ENCODE measurements at regions not wholly inside any gene's neighbourhood (a gene's known extent, or its start where the extent isn't known, plus 50 kb on each side); places are given as distances from the start of the nearest gene placed in this dataset.

DNA sequence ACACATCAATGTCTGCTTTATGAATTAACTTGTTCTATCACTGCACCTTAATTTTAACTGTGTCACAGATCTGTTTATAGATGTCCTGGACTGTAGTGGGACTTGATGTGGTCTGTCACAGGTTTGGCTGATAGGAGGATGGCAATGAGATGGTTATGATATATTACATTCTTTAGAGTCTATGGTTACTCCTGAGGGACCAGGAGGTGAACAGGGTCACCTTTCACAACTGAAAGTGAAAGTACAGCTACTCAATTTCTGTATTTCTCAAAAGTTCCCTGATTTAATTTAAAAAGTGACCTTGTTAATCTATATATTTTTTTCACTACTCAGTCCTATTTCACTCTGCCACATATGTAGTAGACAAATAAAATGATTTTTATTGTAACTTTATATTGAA lies 1284.1 kb upstream of the GYPC start:
- no peak overlapping the region for H3K4me3 ChIP-seq
- no peaks in the 10 kb centered on the region for H3K36me3 ChIP-seq
- peaks cover 0 to 10% (median 0%) of the 10 kb centered on the region in 4 donors for H3K9me3 ChIP-seq
- H3K4me1 ChIP-seq = no peaks in the 10 kb centered on the region
- H3K27ac ChIP-seq = no peak overlapping the region
- H3K27me3 ChIP-seq = no peaks in the 10 kb centered on the region
- TF ChIP-seq POLR2A (IDR thresholded peaks at IDR 0.05) = no peak
- no peak for DNase-seq
- intact Hi-C loops (cut with DNase I; ENCODE audit: low total_unique reads) = no loop called here

DNA sequence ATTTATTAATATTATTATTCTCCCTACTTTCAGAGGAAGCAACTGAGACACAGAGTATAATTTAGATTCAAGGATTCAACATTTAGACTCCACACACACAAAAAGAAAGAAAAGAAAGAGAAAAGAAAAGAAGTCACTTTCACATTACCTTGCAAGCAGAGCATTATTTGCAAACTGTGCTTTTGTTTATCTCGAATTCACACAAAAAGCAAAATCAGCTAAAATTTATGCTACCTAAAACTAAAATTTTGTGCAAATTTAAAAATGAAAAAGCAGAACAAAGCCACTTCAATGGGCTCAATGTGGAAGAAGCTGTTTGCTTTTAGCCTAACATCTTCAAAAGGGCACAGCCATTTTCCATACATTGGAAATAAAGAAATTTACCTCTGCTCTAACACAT lies 1282.7 kb upstream of the GYPC start:
- intact Hi-C loops (cut with DNase I; ENCODE audit: low total_unique reads) = no loop called here
- no peak for TF ChIP-seq EP300 (IDR thresholded peaks at IDR 0.05)
- TF ChIP-seq, protein P1, sequence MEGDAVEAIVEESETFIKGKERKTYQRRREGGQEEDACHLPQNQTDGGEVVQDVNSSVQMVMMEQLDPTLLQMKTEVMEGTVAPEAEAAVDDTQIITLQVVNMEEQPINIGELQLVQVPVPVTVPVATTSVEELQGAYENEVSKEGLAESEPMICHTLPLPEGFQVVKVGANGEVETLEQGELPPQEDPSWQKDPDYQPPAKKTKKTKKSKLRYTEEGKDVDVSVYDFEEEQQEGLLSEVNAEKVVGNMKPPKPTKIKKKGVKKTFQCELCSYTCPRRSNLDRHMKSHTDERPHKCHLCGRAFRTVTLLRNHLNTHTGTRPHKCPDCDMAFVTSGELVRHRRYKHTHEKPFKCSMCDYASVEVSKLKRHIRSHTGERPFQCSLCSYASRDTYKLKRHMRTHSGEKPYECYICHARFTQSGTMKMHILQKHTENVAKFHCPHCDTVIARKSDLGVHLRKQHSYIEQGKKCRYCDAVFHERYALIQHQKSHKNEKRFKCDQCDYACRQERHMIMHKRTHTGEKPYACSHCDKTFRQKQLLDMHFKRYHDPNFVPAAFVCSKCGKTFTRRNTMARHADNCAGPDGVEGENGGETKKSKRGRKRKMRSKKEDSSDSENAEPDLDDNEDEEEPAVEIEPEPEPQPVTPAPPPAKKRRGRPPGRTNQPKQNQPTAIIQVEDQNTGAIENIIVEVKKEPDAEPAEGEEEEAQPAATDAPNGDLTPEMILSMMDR (IDR thresholded peaks at IDR 0.05) = no peak
- no peak for TF ChIP-seq POLR2A (IDR thresholded peaks at IDR 0.05)
- TF ChIP-seq POLR2AphosphoS5 (IDR thresholded peaks at IDR 0.05) = no peak
- Histone ChIP-seq H3K36me3 (no peaks in the 10 kb centered on the region), H3K9me3 (peaks cover 0 to 10% (median 0%) of the 10 kb centered on the region in 4 donors), H3K4me1 (no peaks in the 10 kb centered on the region), H3K27ac (no peak overlapping the region), H3K27me3 (no peaks in the 10 kb centered on the region), H3K4me3 (no peak overlapping the region)
- WGBS, 5 donors = 47 to 77% (median 69%) methylated on average over 1 of the region's 1 CpG
- no peak for DNase-seq

DNA sequence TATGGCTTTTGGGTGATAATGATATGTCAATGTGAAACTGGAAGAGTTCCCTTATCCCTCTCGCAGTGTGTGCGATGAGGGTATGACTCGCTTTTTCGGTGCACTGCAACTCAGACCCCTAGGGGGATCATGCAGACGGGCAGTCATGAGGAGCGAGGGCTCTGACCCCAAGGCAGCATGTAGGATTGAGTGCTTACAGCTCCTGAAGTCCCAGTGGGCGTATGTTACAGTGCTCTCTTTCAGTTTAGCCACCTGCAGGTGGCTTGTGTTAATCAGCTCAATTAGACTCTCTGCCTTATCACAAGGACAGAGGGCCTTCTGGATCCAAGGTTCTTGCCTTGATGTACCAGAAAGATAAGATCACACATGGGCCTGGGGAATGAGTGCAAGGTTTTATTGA lies 1269.9 kb upstream of the GYPC start:
- DNase-seq = no peak
- H3K27me3 ChIP-seq = no peaks in the 10 kb centered on the region
- intact Hi-C loops (cut with DNase I; ENCODE audit: low total_unique reads) = no loop called here
- peaks cover 0 to 8% (median 0%) of the 10 kb centered on the region in 4 donors for H3K9me3 ChIP-seq
- no peaks in the 10 kb centered on the region for H3K36me3 ChIP-seq
- TF ChIP-seq EP300 (IDR thresholded peaks at IDR 0.05) = no peak
- no peak for TF ChIP-seq POLR2AphosphoS5 (IDR thresholded peaks at IDR 0.05)
- TF ChIP-seq, protein P1 (IDR thresholded peaks at IDR 0.05) = no peak
- TF ChIP-seq POLR2A (IDR thresholded peaks at IDR 0.05) = no peak
- no peaks in the 10 kb centered on the region for H3K4me1 ChIP-seq
- H3K4me3 ChIP-seq = no peak overlapping the region
- WGBS, 5 donors = 79 to 85% (median 83%) methylated on average over 7 of the region's 7 CpGs
- H3K27ac ChIP-seq = no peak overlapping the region

DNA sequence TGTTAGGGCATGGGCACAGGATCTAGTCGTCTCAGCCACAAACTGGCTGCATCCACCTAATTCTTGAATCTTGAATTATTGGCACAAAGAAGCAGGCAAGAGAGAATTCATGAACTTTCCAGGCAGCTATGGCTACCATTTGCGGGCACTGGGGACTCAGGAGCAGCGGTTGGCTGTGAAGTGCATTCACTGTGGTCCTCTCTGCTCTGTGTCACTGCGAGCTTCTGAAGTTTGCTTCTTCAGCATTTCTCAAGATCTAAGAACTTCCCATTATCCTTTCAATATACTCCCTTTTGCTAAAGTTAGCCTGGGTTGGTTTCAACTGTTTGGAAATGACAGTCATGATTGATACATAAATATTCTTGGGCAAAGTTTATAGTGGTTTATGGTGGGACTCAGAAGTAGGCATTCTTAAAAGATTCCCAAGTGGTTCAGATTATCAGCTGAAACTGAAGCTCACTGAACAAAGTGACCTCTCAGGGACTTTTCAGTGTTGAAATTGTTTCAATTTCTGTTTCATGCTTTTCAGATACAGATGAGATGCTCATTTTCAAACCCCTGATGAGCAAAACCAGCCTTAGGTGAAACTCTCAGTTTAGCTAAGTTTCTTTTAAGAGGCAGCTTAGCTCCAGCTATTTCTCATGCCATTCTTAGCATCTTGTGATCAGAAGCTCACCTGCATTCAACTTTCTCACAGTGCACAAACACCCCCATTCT lies 1258.3 kb upstream of the GYPC start:
- no peak overlapping the region for H3K27ac ChIP-seq
- no peak overlapping the region for H3K4me3 ChIP-seq
- H3K4me1 ChIP-seq = no peaks in the 10 kb centered on the region
- 78 to 90% (median 89%) methylated on average over 4 of the region's 4 CpGs for WGBS, 5 donors
- TF ChIP-seq POLR2AphosphoS5 (IDR thresholded peaks at IDR 0.05) (no peak), EP300 (IDR thresholded peaks at IDR 0.05) (no peak), POLR2A (IDR thresholded peaks at IDR 0.05) (no peak)
- TF ChIP-seq, protein P1 (IDR thresholded peaks at IDR 0.05) = no peak
- no peak for DNase-seq
- no peaks in the 10 kb centered on the region for H3K27me3 ChIP-seq
- intact Hi-C loops (cut with DNase I; ENCODE audit: low total_unique reads) = no loop called here
- no peaks in the 10 kb centered on the region for H3K36me3 ChIP-seq
- peaks cover 0 to 6% (median 0%) of the 10 kb centered on the region in 4 donors for H3K9me3 ChIP-seq

Measured in stomach (tissue), 8 donors.